WERI-Rb-1 (cell line): ENCODE measurements at regions not wholly inside any gene's neighbourhood (a gene's known extent, or its start where the extent isn't known, plus 50 kb on each side); places are given as distances from the start of the nearest gene placed in this dataset.

Experiments used
- DNase-seq: peaks from one replicate; pipeline ENCODE4 v3.0.0-alpha.2; 2020
- H3K27ac ChIP-seq: fragments of 250-450 bp; sonication (Bioruptor Pico); 2 replicates; pipeline ENCODE4 v1.5.1; 2020; ENCODE audit warnings: mild to moderate bottlenecking, moderate library complexity
- H3K27me3 ChIP-seq: fragments of 250-450 bp; sonication (Bioruptor Pico); 2 replicates; pipeline ENCODE4 v1.5.1; 2021; ENCODE audit warnings: mild to moderate bottlenecking, low read depth, moderate library complexity; ENCODE audit not compliant: insufficient read depth, severe bottlenecking
- H3K36me3 ChIP-seq: fragments of 250-450 bp; sonication (Bioruptor Pico); 2 replicates; pipeline ENCODE4 v1.5.1; 2020; ENCODE audit warnings: mild to moderate bottlenecking, moderate library complexity
- H3K4me3 ChIP-seq: 2 replicates; pipeline ENCODE4 v1.5.1; 2011; ENCODE audit warnings: low read depth, mild to moderate bottlenecking, control low read depth, low read length
- H3K9me3 ChIP-seq: fragments of 250-450 bp; sonication (Bioruptor Pico); 2 replicates; pipeline ENCODE4 v1.5.1; 2021; ENCODE audit warnings: mild to moderate bottlenecking, moderate library complexity; ENCODE audit not compliant: severe bottlenecking
- TF ChIP-seq, protein P1 (sequence below): IDR thresholded peaks from 2 replicates; pipeline ENCODE4 v1.5.1; 2011; ENCODE audit warnings: low read depth, mild to moderate bottlenecking, control low read depth, inconsistent platforms, low read length

DNA sequence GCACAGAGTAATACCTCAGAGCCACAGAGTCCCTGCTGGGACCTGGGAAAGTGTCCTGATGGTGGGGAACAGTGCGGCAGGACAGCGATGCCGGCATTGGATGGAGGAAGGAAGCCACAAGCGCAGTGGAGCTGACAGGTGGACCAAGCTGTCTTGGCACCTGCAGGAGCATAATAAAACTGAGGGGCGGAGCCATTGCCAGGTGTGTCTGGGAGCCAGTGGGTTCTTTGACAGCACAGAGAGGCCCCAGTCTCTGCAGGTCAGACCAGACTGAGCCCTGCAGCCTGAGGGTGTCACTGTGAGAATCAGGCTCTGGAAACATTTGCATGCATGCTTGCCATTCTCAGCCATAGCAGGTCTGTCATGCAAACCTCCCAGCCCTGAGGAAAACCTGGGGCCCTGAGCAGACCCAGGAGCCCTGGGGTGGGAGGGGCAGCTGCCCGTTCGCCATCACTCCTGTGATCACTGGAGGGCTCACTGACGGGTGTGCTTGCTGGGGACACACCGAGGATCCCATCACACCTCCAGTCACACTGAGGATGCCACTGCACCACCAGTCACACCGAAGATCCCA, 210.5 kb upstream of the HDAC4 start:
- Histone ChIP-seq H3K27ac (no peak overlapping the region), H3K4me3 (no peak overlapping the region), H3K27me3 (peaks cover 90% of the 10 kb centered on the region), H3K36me3 (no peaks in the 10 kb centered on the region), H3K9me3 (peaks cover 1% of the 10 kb centered on the region)
- TF ChIP-seq, protein P1, sequence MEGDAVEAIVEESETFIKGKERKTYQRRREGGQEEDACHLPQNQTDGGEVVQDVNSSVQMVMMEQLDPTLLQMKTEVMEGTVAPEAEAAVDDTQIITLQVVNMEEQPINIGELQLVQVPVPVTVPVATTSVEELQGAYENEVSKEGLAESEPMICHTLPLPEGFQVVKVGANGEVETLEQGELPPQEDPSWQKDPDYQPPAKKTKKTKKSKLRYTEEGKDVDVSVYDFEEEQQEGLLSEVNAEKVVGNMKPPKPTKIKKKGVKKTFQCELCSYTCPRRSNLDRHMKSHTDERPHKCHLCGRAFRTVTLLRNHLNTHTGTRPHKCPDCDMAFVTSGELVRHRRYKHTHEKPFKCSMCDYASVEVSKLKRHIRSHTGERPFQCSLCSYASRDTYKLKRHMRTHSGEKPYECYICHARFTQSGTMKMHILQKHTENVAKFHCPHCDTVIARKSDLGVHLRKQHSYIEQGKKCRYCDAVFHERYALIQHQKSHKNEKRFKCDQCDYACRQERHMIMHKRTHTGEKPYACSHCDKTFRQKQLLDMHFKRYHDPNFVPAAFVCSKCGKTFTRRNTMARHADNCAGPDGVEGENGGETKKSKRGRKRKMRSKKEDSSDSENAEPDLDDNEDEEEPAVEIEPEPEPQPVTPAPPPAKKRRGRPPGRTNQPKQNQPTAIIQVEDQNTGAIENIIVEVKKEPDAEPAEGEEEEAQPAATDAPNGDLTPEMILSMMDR = no peak
- no peak for DNase-seq

DNA sequence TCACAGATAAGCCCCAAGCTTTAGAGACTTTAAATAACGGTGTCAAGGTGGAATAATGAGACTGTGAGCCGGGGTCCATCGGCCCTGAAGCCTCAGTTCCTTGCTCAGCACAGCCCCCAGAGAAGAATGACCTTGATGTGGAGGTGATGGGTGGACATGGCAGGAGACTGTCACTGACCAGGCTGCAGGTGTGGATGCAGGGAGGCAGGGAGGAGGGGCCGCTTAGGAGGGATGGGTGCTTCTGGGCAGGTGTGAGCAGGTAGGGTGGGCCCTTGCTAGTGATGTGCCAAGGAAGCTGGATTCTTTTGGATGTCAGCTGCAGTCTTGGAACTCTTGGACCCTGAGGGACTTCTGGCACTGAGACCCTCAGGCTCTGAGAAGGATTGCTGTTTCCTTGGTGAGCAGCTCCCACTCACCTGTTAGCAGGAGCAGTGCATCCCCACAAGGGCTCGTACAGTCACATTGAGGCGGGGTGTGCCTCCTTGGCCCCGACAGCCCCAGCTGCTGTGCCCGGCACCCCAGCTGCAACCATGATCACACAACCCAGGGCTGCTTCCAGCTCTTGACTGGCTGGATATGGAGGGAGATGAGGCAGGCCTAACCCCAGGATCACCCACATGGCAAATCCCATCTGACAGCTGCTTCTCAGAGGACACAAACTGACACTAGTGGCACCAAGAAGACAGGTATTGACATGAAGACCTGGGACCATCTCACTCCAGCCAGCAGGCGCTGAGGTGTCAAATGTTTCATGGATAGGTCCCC, 209.8 kb upstream of the HDAC4 start:
- Histone ChIP-seq H3K27me3 (peaks cover 93% of the 10 kb centered on the region), H3K27ac (no peak overlapping the region), H3K9me3 (no peaks in the 10 kb centered on the region), H3K4me3 (no peak overlapping the region), H3K36me3 (no peaks in the 10 kb centered on the region)
- TF ChIP-seq, protein P1 = no peak
- DNase-seq = no peak

DNA sequence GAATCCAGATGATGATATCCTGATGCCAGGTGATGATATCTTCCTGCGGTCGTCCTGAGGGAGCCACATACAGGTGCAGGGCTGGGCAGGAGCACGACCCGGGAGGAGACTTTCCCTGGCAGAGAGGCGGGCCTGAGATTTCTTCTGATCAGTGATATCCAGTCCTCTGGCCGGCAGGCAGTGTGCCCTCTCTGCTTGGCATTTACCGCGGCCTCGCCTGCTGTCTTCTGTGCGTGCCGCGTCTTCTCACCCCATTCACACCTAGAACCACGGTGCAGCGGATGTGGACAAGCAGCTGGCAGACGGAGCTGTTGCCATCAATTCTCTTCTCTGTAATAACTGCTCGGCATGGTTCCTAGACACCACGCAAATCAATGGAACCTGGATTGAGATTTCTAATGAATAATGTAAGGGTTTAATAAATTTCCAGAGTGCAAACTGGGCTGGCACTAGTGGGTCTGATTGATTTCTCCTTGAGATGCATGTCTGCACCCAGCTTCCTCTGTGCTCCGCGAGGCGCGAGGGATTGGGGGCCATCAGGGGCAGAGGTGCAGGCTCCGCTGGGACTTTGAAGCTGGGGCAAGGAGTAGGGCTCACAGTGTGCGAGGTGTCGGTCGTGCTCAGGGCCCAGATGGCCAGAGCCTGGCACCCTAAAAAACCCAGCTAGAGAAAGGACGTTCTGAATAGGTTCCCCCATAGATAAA, 208.9 kb upstream of the HDAC4 start:
- peaks cover 95% of the 10 kb centered on the region for H3K27me3 ChIP-seq
- no peak overlapping the region for H3K4me3 ChIP-seq
- TF ChIP-seq, protein P1 = no peak
- peaks cover 2% of the 10 kb centered on the region for H3K9me3 ChIP-seq
- no peaks in the 10 kb centered on the region for H3K36me3 ChIP-seq
- no peak overlapping the region for H3K27ac ChIP-seq
- no peak for DNase-seq

DNA sequence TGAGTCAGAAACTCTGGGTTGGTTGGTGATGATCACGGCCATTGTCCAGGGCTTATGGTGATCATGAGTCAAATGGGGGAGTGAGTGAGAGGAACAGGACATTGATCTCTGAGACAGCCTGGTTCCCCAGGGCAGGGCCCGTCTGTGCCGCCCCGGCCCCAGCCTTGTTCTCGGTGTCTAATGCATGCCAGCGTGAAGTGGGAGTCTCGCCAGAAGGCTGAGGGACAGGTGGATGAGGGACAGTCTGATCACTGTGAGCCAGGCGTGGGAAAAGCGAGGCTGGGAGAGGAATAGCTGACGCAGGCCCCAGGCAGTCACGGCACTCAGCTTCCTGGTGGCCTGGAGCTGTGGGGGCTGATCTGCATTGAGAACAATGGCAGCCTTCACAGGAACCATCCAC, 208.3 kb upstream of the HDAC4 start:
- Histone ChIP-seq H3K27me3 (peaks cover 100% of the 10 kb centered on the region), H3K27ac (no peak overlapping the region), H3K36me3 (no peaks in the 10 kb centered on the region), H3K4me3 (no peak overlapping the region), H3K9me3 (peaks cover 3% of the 10 kb centered on the region)
- DNase-seq = no peak
- TF ChIP-seq, protein P1 = no peak

DNA sequence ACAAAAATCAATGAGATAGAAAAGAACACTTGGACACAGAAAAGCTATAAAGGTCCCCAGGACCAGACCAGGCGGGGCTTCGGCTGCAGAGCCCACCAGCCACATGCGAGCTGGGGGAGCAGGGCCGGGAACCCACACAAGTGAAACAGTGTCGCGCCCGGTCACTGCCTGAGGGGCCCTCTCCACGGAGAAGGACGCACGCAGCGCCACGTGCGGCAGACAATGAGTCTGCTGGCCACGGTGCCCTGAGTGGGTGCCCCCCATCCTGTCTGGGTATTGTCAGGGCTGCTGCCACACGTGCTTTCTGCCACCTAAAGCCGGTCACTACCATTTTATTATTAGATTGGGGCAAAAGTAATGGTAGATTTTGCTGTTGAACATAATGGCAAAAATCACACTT, 207.9 kb upstream of the HDAC4 start:
- H3K36me3 ChIP-seq = no peaks in the 10 kb centered on the region
- TF ChIP-seq, protein P1 = no peak
- DNase-seq = no peak
- H3K4me3 ChIP-seq = no peak overlapping the region
- H3K9me3 ChIP-seq = peaks cover 3% of the 10 kb centered on the region
- peaks cover 100% of the 10 kb centered on the region for H3K27me3 ChIP-seq
- H3K27ac ChIP-seq = no peak overlapping the region
